ENCODE measurements at regions not wholly inside any gene's neighbourhood (a gene's known extent, or its start where the extent isn't known, plus 50 kb on each side); places are given as distances from the start of the nearest gene placed in this dataset.

DNA sequence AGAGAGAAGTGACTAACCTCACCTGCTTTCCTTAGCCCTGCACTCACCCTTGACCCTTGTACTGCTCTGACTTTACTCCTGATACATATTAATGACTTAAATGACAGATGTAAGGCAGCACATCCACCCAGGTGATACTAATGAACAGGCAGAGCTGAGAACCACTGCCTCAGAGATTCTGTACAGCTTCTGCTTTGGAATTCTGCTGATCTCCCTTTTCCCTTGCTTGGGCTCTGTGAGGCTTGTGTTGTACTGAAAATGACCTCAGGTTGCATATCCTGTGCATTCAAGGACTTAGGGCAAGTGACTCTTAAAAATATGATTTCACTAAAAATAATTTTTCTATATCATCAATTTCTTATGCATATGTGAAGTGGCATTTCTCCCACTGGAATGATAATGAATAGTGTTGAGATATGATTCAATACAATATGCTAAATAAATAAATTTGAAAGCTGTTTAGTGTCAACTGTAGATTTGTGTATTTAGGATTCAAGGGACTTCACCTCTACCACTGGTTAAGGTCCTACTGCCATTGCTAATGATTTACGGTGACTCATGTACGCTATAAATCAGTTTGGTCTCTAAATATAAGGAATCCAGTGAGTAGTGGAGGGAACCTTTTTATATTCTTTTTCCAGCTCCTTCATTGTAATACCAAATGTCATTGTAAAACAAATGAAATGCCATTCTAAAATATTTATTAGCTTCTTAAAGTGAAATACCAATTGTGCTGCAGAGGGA lies 328.3 kb downstream of the SOCS6 start:
- TF ChIP-seq FOXK2 (IDR thresholded peaks at IDR 0.05) = no peak
- TF ChIP-seq ARNT (IDR thresholded peaks at IDR 0.05) = no peak
- TF ChIP-seq FOXA1 (IDR thresholded peaks at IDR 0.05) = no peak
- no peak for TF ChIP-seq BHLHE40 (IDR thresholded peaks at IDR 0.05; ENCODE audit: borderline replicate concordance)
